GM18951 (cell line): ENCODE measurements at regions not wholly inside any gene's neighbourhood (a gene's known extent, or its start where the extent isn't known, plus 50 kb on each side); places are given as distances from the start of the nearest gene placed in this dataset.

Experiments
- POLR2A ChIP-seq: IDR thresholded peaks from 4 replicates; pipeline ENCODE4 v1.6.1; 2011; ENCODE audit warnings: mild to moderate bottlenecking; ENCODE audit not compliant: insufficient read length, insufficient read depth; ENCODE audit errors: extremely low read depth
- in situ Hi-C: fragments of 300-500 bp; cut with MboI; formaldehyde crosslinking; loops from one replicate; pipeline ENCODE4 v1.12.0; 2022; ENCODE audit warnings: low sequenced_read_pairs, mixed read lengths, inconsistent platforms; ENCODE audit not compliant: unreplicated experiment

DNA sequence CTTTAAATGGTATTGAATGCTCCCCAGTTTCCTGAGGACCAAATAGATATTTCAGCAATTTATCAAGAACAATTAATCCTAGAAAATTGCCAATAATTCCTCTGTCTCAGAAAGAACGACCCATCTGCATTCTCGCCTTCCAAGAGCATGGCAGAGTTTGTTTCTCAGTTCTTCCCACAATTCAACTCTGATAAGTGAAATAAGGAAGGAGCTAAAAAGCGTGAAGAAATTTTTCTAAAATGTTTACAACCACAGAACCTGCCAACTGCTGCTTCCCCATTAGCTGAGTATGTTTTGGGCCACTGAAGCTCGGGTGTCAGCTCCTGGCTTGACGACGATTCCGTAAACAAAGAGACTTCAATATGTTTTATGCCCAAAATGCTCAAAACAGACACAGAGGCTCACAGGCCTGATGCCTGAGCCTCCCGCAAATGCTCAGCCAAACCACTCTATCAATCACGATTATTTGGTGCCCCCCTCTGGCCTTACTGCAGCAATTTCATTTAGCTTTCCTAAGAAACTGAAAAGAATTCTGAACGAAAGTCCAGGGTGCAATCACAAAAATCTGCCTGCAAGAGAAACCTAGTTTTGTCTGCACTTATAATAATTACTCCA lies 259.2 kb upstream of the CCDC54 start:
- in situ Hi-C loops: no loop called here
- no peak for TF ChIP-seq POLR2A

DNA sequence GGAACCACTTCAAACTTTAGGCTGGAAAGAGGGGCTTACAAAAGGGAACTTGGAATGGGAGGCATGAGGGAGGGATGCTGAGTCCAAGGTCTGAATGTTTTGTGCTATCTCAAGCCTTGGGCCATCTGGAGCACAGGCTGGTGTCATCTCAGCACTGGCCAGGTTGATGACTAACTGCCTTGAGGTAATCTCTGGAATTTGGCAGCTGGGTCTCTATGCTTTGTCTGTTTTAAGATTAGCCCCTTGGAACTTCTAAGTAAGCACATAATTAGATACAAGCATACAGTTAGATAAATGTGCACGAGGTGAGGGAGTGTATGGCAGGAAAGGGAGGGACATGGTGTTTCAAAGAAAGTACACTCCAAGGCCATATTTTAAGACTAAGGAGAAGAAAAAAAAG lies 252.4 kb upstream of the CCDC54 start:
- no peak for TF ChIP-seq POLR2A
- in situ Hi-C loops: no loop called here

DNA sequence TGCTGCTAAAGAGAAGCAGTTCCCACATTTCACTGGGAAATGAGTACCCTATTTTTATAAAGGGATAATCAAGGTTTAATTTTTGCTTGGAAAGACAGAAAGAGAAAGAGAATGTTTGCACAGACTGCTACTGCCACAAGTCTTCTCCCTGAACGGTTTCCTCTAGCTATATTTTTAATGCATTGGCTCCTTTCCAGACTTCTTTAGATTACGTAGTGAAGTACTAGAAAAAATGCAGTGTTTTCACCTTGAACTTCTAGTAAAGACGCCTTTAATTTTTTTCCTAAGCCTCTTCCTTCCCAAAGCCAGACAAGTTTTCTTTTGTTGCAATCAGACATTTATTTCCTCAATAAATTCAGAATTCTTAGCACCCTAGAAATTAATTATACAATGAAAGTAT lies 248.3 kb upstream of the CCDC54 start:
- TF ChIP-seq POLR2A: no peak
- in situ Hi-C loops: no loop called here

DNA sequence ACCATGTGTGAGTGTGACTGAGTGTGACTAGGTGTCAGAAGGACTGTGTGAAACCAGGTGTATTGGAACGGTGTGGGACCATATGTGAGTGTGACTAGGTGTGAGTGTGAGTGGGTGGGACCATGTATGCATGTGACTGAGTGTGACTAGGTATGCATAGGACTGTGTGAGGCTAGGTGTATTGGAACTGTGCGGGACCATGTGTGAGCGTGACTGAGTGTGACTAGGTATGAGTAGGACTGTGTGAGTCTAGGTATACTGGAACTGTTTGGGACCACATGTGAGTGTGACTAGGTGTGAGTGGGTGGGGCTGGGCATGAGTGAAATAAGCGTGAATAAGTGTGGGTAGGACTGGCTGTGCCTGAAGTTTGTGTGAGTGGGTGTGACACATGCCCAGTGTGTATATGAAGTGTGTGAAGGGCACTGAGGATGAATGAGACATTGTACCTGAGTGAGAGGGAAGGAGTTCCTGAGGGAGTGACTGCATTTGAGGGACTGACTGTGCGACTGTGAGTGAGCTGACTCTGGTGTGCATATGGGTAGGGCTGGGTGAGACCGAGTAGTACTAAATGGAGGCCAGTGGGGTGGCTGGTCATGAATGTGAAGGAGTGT lies 247.0 kb upstream of the CCDC54 start:
- in situ Hi-C loops: no loop called here

DNA sequence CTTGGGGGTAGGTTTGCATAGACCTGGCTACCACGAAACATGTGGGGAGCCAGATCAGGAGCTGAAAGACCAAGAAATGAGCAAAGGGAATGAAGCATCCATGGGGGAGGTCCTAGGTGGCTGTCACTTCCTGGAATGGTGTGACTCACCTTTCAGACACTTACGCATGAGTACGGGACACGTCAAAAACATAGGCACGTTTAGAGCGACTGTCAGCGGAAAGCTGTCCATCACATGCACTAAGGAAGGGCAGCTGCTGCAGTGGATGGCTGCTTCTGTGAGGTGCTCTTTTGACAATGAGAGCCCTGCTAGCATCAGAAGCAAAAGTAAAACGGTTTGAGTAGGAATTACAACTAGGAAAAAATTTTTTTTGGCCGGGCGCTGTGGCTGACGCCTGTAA lies 244.6 kb upstream of the CCDC54 start:
- no peak for TF ChIP-seq POLR2A
- in situ Hi-C loops: no loop called here

More for the DNA sequence above, 247.0 kb upstream of the CCDC54 start:
- no peak for TF ChIP-seq POLR2A

DNA sequence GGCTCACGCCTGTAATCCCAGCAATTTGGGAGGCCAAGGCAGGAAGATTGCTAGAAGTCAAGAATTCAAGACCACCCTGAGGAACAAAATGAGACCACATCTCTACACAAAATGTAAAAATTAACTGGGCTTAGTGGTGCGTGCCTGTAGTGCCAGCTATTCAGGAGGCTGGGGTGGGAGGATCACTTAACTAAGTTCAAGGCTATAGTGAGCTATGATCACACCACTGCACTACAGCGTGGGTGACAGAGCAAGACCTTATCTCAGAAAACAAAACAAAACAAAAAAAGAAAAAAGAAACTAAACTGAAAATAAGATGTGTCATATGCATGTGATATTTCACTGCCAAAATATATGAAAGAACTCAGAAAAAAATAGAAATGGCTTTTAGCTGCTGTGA lies 243.3 kb upstream of the CCDC54 start:
- TF ChIP-seq POLR2A: no peak
- in situ Hi-C loops: no loop called here

DNA sequence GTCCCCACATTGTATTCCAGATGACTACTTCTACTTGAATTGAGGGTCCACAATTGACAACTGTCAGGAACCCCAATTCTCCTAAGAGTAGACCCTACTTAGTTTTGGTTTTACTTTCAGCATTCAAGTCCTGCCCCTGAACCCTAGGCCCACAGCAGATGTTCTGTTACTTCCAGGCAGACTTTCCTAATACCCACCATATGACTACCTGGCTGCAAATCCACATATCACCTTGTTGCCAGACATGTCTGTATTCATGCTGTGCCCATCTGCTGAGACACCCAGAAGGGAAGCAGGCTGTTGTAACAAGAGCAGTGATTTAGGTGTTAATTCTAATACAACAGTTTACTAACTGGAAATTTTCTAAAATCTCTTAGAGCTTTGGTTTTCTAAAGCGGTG lies 235.1 kb upstream of the CCDC54 start:
- no peak for TF ChIP-seq POLR2A
- in situ Hi-C loops: no loop called here

DNA sequence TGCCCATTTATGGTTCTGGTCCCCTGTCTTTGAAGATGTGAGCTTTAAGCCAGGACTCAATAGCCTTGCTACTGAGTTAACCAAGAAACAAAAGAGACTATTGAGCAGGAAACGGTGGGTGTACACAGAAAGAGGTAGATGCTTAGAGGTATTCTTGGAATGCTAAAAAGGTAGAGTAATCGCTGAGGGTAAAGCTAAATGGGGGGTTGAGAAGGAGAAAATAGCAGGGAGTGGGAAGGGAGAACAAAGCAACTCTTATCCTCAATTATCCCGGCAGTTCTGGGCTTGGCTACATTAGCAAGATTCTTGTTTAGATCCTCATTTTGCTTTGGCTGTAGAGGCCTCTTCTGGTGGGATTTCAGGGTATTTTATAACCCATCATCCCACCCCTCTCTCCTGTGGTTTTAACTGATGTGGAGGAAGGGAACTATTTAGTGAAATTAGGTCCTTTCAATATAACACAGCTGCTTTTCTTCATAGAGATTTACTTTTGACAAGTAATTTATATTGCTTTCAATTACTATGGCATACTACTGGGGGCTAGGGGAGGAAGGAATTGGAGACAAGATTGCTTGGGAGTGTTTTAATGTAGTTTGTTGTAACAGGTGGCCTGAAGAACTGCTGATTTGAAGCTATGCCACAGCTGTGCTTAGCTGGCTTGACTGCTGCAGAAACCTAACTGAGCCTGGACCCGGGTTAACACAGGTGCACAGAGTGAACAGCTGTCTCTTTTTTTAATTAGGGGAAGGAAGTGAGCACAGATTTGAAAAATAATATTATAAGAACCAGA lies 234.3 kb upstream of the CCDC54 start:
- no peak for TF ChIP-seq POLR2A
- in situ Hi-C loops: no loop called here

DNA sequence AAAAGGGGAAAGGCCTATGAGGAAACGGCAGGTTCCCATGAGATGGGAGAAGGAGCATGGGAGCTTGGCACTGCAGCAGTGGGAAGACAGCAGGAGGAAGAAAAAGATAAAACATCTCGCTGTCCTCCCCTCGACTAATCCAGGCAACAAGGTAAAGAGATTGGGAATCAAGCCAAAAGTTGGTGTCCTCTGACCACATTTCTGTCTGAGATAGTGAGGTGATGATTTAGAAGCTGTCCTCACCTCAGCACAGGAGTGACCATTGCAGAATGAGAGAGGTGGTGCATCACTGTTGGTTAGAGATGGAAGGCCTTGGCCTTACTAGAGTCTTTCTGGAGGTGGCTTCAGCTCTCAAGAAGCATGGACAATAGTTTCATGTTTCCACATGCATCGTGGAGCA lies 226.6 kb upstream of the CCDC54 start:
- no peak for TF ChIP-seq POLR2A
- in situ Hi-C loops: no loop called here

DNA sequence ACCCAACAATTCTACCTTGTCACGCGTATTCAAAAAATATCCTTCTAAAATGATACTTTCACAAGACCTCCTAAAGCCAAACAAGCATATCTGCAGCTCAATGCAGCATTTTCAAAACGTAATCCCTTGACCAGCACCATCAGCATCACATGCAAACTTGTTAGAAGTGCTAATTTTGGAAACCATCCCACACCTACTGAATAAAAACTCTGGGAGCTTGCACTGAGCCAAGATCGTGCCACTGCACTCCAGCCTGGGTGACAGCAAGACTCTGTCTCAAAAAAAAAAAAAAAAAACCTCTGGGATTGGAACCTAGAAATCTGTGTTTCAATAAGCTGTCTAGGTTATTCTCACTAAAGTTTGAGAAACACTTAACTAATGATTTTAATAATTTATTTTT lies 223.3 kb upstream of the CCDC54 start:
- in situ Hi-C loops: no loop called here
- TF ChIP-seq POLR2A: no peak

DNA sequence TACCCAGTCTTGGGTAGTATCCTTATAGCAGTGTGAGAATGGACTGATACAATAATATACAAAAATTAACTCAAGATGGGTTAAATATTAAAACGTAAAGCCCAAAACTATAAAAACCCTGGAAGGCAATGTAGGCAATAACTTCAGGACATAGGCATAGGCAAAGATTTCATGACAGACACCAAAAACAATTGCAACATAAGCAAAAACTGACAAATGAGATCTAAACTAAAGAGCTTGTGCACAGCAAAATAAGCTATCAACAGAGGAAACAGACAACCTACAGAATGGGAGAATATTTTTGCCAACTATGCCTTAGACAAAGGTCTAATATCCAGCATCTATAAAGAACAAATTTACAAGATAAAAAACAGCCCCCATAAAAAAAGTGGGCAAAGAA lies 204.8 kb upstream of the CCDC54 start:
- no peak for TF ChIP-seq POLR2A

DNA sequence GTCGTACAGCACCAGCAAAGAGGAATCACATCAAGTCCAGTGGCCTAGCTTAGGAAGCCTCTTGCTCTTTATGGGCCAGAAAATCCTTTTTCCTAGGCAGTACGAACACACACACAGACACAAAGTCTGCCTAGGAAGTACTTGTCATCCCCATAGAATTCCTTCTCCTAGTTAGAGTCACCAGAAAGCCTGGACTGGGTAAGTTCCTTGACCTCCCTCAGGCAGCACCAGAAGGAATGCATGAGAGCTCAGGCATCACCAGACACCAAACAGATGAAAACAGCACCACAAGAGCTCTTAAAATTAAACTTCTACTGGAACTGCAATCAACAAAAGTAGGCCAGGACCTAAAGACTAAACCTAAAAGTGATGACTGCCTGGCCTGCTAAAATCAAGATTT lies 192.9 kb upstream of the CCDC54 start:
- in situ Hi-C loops: no loop called here
- TF ChIP-seq POLR2A: no peak

More for the DNA sequence above, 204.8 kb upstream of the CCDC54 start:
- in situ Hi-C loops: no loop called here

DNA sequence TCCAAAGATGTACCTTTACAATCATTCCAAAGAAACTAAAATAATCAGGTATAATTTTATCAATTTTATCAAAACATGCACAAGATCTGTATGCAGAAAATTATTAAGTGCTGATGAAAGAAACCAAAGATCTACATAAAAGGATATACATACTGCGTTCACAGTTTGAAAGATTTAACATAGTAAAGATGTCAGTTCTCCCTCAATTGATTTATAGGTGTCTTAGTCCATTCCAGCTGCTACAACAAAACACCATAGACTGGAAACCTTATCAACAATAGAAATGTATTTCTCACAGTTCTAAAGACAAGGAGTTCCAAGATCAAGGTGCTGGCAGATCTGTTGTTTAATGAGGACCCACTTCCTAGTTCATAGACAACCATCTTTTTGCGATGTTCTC lies 189.0 kb upstream of the CCDC54 start:
- no peak for TF ChIP-seq POLR2A
- in situ Hi-C loops: no loop called here
